HUES64 (cell line): ENCODE measurements at regions not wholly inside any gene's neighbourhood (a gene's known extent, or its start where the extent isn't known, plus 50 kb on each side); places are given as distances from the start of the nearest gene placed in this dataset.

Experiments used
- H3K27ac ChIP-seq: 2 replicates; pipeline ENCODE4 v1.7.0; 2013; ENCODE audit warnings: low read depth, low read length, inconsistent platforms
- H3K27me3 ChIP-seq: 2 replicates; pipeline ENCODE4 v1.6.1; 2013; ENCODE audit warnings: mild to moderate bottlenecking, low read length; ENCODE audit not compliant: insufficient read depth
- H3K36me3 ChIP-seq: 2 replicates; pipeline ENCODE4 v1.6.1; 2013; ENCODE audit warnings: mild to moderate bottlenecking, low read length; ENCODE audit not compliant: insufficient read depth
- H3K4me1 ChIP-seq: 2 replicates; pipeline ENCODE4 v1.6.1; 2013; ENCODE audit warnings: mild to moderate bottlenecking, low read length, moderate library complexity; ENCODE audit not compliant: insufficient read depth
- H3K4me3 ChIP-seq: 2 replicates; pipeline ENCODE4 v1.5.1; 2013; ENCODE audit warnings: mild to moderate bottlenecking, low read length, moderate library complexity
- H3K9ac ChIP-seq: 2 replicates; pipeline ENCODE4 v1.6.1; 2013; ENCODE audit warnings: mild to moderate bottlenecking, low read depth, low read length
- H3K9me3 ChIP-seq: 2 replicates; pipeline ENCODE4 v1.6.1; 2013; ENCODE audit warnings: low read depth, low read length; ENCODE audit not compliant: insufficient read depth
- WGBS: fragments of 150-250, 120-280 bp; methylation state at CpG from one replicate; pipeline ENCODE4 v1.1.7; 2013; ENCODE audit warnings: missing lambda C conversion rate; 5-methylcytosine and 5-hydroxymethylcytosine counted together

DNA sequence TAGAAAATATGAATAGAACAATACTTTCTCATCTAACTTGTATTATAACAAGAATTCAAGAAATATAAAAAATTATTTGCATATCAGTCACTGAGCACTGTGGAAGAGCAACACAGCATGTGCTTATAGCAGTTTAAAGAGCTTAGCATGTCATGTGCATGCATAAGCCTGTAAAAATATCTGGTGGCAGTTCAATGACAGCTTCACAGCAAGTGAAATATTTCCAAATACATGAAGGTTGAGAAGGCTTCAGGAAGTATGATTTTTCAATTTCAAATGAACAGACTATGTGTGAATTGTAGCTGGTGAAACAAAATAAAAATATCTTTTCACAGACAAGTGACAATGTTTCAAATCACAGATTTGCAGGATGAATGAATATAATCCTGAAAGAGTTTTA, 128.5 kb downstream of the PRDM9 start:
- Histone ChIP-seq H3K36me3 (no peaks in the 10 kb centered on the region), H3K4me3 (no peak overlapping the region), H3K27me3 (no peaks in the 10 kb centered on the region), H3K9ac (no peak overlapping the region), H3K4me1 (no peaks in the 10 kb centered on the region), H3K27ac (no peak overlapping the region), H3K9me3 (no peaks in the 10 kb centered on the region)

DNA sequence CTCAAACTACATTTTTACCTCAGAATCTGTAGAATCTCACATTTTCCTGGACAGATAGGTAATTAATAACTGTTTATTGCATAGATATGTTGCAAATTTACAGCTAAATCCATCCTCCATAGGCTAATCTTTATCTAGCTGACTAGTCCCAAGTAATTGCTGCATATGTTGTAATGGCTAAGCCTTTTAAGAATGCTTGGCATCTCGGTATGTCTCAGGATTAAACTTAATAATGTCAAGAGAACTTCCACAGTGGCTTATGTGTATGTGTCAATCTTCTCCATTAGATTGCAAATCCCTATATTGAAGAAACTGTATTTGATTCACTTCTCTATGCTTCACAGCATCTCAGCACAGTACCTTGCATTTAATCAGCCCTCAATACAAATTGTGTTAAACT, 131.9 kb downstream of the PRDM9 start:
- no peaks in the 10 kb centered on the region for H3K4me1 ChIP-seq
- no peaks in the 10 kb centered on the region for H3K9me3 ChIP-seq
- no peak overlapping the region for H3K27ac ChIP-seq
- H3K36me3 ChIP-seq: no peaks in the 10 kb centered on the region
- H3K4me3 ChIP-seq: no peak overlapping the region
- no peaks in the 10 kb centered on the region for H3K27me3 ChIP-seq
- H3K9ac ChIP-seq: no peak overlapping the region
- WGBS: 100% methylated on average over 1 of the region's 1 CpG

GRCh38 chr5:23648656-23649055, 141.2 kb downstream of the PRDM9 start:
- Histone ChIP-seq H3K4me3 (no peak overlapping the region), H3K9me3 (no peaks in the 10 kb centered on the region), H3K36me3 (no peaks in the 10 kb centered on the region), H3K27ac (no peak overlapping the region), H3K27me3 (no peaks in the 10 kb centered on the region), H3K9ac (no peak overlapping the region), H3K4me1 (no peaks in the 10 kb centered on the region)
- 96% methylated on average over 1 of the region's 1 CpG for WGBS

- no peak overlapping the region for H3K27ac ChIP-seq
- no peaks in the 10 kb centered on the region for H3K36me3 ChIP-seq
- no peaks in the 10 kb centered on the region for H3K9me3 ChIP-seq
- H3K4me1 ChIP-seq: no peaks in the 10 kb centered on the region
- no peak overlapping the region for H3K4me3 ChIP-seq
- 92% methylated on average over 4 of the region's 4 CpGs for WGBS
- H3K27me3 ChIP-seq: no peaks in the 10 kb centered on the region
- H3K9ac ChIP-seq: no peak overlapping the region
Measured at GRCh38 chr5:23649594-23649993, 142.2 kb downstream of the PRDM9 start.

DNA sequence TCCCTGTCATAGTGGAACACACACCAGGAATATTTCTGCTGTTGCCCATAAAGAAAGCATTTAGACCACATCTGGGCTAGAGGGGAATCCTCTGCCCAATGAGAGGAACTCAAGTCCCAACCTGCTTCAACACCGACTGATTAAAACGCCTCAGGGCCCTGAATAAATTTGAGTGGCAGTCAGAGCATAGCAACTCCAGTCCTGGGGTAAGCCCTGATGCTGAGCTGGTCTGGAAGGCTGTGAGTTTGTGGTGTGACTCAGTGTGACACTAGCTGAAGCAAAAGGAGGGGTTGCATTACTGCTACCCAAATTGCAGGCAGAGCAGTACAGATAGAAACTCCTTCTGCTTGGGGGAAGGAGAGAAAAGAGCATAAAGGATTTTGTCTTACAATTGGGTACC, 148.3 kb downstream of the PRDM9 start:
- WGBS: 96% methylated on average over 2 of the region's 2 CpGs
- no peak overlapping the region for H3K9ac ChIP-seq
- no peaks in the 10 kb centered on the region for H3K9me3 ChIP-seq
- no peaks in the 10 kb centered on the region for H3K27me3 ChIP-seq
- no peaks in the 10 kb centered on the region for H3K36me3 ChIP-seq
- no peak overlapping the region for H3K4me3 ChIP-seq
- no peaks in the 10 kb centered on the region for H3K4me1 ChIP-seq
- H3K27ac ChIP-seq: no peak overlapping the region

GRCh38 chr5:23675456-23675855, 168.0 kb downstream of the PRDM9 start:
- no peaks in the 10 kb centered on the region for H3K27me3 ChIP-seq
- no peak overlapping the region for H3K9ac ChIP-seq
- H3K4me3 ChIP-seq: no peak overlapping the region
- peaks cover 22% of the 10 kb centered on the region; the same call in 1 of the 2 replicates for H3K9me3 ChIP-seq
- no peak overlapping the region for H3K27ac ChIP-seq
- 100% methylated on average over 1 of the region's 1 CpG for WGBS
- H3K36me3 ChIP-seq: no peaks in the 10 kb centered on the region
- H3K4me1 ChIP-seq: no peaks in the 10 kb centered on the region

DNA sequence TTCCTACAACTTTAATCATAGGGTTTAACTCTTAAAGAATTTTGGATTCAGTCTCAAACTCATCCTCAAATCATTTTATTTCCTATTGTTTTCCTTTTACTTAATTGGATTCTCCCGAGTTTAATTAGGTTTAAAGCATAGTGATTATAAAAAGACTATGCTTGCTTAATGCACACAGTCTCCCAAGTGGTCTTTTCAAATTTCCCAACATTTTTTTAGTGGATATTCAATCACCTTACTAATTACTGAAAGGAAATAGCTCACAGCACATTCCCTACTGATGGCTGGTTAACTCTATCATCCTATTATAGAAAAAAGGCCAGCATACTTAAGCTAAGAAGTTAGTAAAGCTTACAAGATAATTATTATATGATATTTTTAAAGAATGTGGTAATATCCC, 170.6 kb downstream of the PRDM9 start:
- Histone ChIP-seq H3K4me1 (no peaks in the 10 kb centered on the region), H3K9me3 (peaks cover 22% of the 10 kb centered on the region; the same call in 1 of the 2 replicates), H3K4me3 (no peak overlapping the region), H3K27me3 (no peaks in the 10 kb centered on the region), H3K9ac (no peak overlapping the region), H3K36me3 (no peaks in the 10 kb centered on the region), H3K27ac (no peak overlapping the region)
- WGBS: no CpG with 5 or more reads among the region's 1 CpG

DNA sequence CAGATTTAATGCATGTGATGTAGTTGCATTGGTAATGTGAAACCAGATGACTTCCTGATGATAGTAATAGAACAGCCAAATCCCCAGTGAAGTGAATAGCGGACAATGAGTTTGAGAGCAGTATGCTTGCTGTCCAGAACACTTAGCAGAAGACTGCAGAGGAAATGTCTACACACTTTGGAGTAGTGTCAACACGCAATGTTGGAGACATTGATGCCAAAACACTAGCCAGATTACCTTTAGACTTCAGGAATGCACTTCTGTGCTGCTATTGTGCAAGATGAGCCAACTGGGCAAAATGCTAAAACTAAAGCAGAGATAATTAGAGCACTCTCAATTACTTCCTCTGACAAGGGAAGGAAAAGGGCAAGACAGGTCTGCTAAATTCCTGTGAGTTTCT, 176.7 kb downstream of the PRDM9 start:
- Histone ChIP-seq H3K36me3 (no peaks in the 10 kb centered on the region), H3K9me3 (no peaks in the 10 kb centered on the region), H3K4me1 (no peaks in the 10 kb centered on the region), H3K27ac (no peak overlapping the region), H3K9ac (no peak overlapping the region), H3K4me3 (no peak overlapping the region), H3K27me3 (no peaks in the 10 kb centered on the region)
- WGBS: 47% methylated on average over 2 of the region's 2 CpGs

GRCh38 chr5:23703940-23704855, 196.8 kb downstream of the PRDM9 start:
- Histone ChIP-seq H3K4me3 (no peak overlapping the region), H3K27me3 (no peaks in the 10 kb centered on the region), H3K9ac (no peak overlapping the region), H3K27ac (no peak overlapping the region), H3K9me3 (no peaks in the 10 kb centered on the region), H3K4me1 (no peaks in the 10 kb centered on the region), H3K36me3 (no peaks in the 10 kb centered on the region)
- 99% methylated on average over 2 of the region's 5 CpGs for WGBS

DNA sequence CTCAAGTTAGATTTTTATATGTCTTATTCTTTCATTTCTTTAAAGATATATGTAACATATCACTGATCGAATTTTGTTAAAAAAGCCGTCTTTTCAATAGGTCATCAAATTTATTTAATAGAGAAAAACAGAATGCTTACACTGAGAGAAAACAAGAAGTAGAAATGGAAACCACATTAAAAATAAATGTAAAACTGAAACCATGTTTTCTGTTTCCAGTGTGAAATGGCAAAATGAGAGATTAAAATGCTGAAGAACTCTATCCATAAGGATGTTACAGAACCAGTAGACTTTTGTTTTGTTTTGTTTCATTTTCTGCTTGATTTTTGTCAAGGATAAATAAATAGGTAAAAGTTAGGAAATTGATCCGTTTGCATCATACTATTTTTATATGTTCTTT, 210.1 kb downstream of the PRDM9 start:
- Histone ChIP-seq H3K4me3 (no peak overlapping the region), H3K9me3 (no peaks in the 10 kb centered on the region), H3K9ac (no peak overlapping the region), H3K4me1 (no peaks in the 10 kb centered on the region), H3K36me3 (no peaks in the 10 kb centered on the region), H3K27me3 (no peaks in the 10 kb centered on the region), H3K27ac (no peak overlapping the region)
- no CpG with 5 or more reads among the region's 3 CpGs for WGBS

GRCh38 chr5:23718564-23718963, 211.2 kb downstream of the PRDM9 start:
- Histone ChIP-seq H3K27ac (no peak overlapping the region), H3K4me1 (no peaks in the 10 kb centered on the region), H3K9ac (no peak overlapping the region), H3K27me3 (no peaks in the 10 kb centered on the region), H3K9me3 (no peaks in the 10 kb centered on the region), H3K4me3 (no peak overlapping the region), H3K36me3 (no peaks in the 10 kb centered on the region)
- WGBS: 80% methylated on average over 1 of the region's 1 CpG

GRCh38 chr5:23721336-23721735, 213.9 kb downstream of the PRDM9 start:
- no peaks in the 10 kb centered on the region; the same call in 1 of the 2 replicates for H3K4me1 ChIP-seq
- no peaks in the 10 kb centered on the region for H3K9me3 ChIP-seq
- no peak overlapping the region for H3K9ac ChIP-seq
- H3K27me3 ChIP-seq: no peaks in the 10 kb centered on the region
- H3K27ac ChIP-seq: no peak overlapping the region
- no peak overlapping the region for H3K4me3 ChIP-seq
- WGBS: 63% methylated on average over 1 of the region's 2 CpGs
- H3K36me3 ChIP-seq: no peaks in the 10 kb centered on the region
